ENCODE measurements at regions not wholly inside any gene's neighbourhood (a gene's known extent, or its start where the extent isn't known, plus 50 kb on each side); places are given as distances from the start of the nearest gene placed in this dataset.

DNA sequence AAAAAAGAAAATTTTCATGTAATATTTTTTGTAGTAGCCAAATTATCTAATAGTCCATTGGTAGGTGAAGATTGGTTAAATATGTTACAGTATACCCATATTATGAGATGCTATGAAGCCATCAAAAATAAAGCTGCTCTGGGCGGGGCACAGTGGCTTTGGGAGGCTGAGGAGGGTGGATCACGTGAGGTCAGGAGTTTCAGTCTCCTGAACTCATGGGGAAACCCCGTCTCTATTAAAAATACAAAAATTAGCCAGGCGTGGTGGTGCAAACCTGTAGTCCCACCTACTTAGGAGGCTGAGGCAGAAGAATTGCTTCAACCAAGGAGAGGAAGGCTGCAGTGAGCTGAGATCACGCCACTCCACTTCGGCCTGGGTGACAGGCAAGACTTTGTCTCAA is 360.5 kb downstream of the KIF16B start:
- TF ChIP-seq CTCF (IDR thresholded peaks at IDR 0.05) (no peak), POLR2AphosphoS5 (IDR thresholded peaks at IDR 0.05) (no peak), POLR2A (IDR thresholded peaks at IDR 0.05) (no peak)
